ENCODE measurements at regions not wholly inside any gene's neighbourhood (a gene's known extent, or its start where the extent isn't known, plus 50 kb on each side); places are given as distances from the start of the nearest gene placed in this dataset.

DNA sequence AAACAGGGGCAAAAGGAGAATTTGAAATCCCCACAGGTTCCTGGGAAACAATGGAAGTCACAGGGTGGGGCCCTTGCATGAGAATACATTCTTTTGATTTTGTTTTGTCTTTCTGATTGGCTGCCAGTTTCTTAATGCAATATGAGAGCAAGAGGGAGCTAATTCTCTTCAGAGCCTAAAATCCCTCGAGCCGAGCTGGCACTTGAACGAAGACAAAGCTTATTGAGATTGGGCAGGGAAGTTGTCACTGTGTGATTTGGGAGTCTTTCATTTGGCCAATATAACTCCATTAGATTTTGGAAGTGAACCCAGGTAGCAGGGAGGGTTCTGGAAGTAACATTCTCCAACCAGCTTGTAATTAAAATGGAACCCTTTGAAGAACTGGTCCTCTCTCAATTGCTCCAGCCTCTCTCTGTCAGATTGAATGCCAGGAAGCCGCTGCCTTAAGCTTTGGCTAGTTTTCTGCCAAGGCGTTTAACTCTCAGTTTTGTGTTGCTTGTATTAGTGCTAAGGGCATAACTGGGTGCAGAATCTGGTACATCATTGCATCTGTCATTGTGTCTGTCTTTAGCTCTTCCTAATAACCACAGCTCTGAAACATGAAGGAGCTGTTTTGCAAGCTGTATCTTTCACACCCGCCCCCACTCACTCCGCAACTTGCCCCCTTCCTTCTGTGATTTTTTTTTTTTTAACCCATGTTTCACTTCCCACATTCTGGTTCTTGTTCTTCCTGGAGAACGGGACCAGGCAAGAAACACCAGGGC, 272.0 kb downstream of the MAF start:
- DNase-seq (ENCODE audit: low read depth) = no peak
- no peak overlapping the region for H3K4me3 ChIP-seq (replicated peaks; ENCODE audit: low read depth, low read length)
- no peak for TF ChIP-seq CTCF (IDR thresholded peaks at IDR 0.05; ENCODE audit: low read length, missing control alignments)

GRCh38 chr16:79327836-79328235, 272.7 kb downstream of the MAF start:
- H3K4me3 ChIP-seq (replicated peaks; ENCODE audit: low read depth, low read length) = no peak overlapping the region
- DNase-seq (ENCODE audit: low read depth) = no peak
- no peak for TF ChIP-seq CTCF (IDR thresholded peaks at IDR 0.05; ENCODE audit: low read length, missing control alignments)

- TF ChIP-seq CTCF (IDR thresholded peaks at IDR 0.05; ENCODE audit: low read length, missing control alignments) = no peak
- DNase-seq (ENCODE audit: low read depth) = no peak
- no peak overlapping the region for H3K4me3 ChIP-seq (replicated peaks; ENCODE audit: low read depth, low read length)
These were observed 274.0 kb downstream of the MAF start for GRCh38 chr16:79326549-79326948.

GRCh38 chr16:79325226-79325945, 275.2 kb downstream of the MAF start:
- no peak for TF ChIP-seq CTCF (IDR thresholded peaks at IDR 0.05; ENCODE audit: low read length, missing control alignments)
- H3K4me3 ChIP-seq (replicated peaks; ENCODE audit: low read depth, low read length) = no peak overlapping the region

DNA sequence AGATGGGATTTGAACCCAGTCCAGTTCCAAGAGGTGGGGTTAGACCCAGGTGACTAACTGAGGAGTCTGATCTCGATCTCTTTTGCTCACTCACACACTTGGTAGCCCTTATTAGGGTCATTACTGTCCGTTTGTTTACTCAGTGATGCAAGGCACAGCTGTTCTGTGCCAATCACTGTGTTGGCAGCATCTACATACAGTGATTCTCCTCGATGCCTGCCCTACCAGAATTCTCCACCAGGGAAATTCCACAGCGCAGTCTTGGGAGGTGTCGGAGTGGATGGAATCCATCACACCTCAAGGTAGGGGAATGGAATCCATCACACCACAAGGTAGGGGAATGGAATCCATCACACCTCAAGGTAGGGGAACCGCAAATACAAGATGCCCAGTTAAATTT, 279.6 kb downstream of the MAF start:
- no peak overlapping the region for H3K4me3 ChIP-seq (replicated peaks; ENCODE audit: low read depth, low read length)
- TF ChIP-seq CTCF (IDR thresholded peaks at IDR 0.05; ENCODE audit: low read length, missing control alignments) = no peak
- no peak for DNase-seq (ENCODE audit: low read depth)

More at GRCh38 chr16:79325226-79325945, 275.2 kb downstream of the MAF start:
- DNase-seq (ENCODE audit: low read depth) = no peak

DNA sequence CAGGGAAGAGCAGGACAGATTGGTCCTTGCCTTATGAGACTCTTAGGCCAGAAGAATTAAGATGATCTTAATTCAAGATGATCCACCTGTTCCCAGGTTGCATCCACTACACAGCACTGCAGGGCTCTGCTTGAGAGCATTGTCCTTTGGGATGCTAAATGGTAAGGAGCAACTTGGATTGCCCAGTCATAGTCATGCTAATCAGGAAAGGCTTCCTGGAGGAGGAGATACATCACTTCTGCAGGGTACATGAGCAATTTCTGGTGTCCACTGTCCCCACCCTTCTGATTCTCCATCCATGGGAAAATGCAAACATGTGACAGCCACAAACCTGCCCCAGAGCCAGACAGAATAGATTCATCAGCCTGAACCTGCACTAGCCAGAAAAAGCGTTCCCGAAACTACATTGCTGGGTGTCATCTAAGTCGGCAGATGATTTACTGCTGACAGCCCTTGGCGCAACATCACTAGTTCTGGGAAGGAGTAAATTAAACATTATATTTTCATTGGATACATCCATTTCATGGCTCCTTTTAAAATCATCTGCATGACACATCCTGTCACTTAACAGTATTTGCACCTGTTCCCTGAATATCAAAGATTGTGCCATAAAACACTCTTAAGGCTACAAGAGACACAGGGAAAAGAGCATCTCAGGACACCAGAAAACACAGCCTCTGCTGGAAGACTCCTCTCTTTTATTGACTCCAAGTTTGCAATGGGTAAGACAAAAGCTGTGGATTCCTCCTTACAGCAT, 282.2 kb downstream of the MAF start:
- no peak for DNase-seq (ENCODE audit: low read depth)
- no peak for TF ChIP-seq CTCF (IDR thresholded peaks at IDR 0.05; ENCODE audit: low read length, missing control alignments)
- no peak overlapping the region for H3K4me3 ChIP-seq (replicated peaks; ENCODE audit: low read depth, low read length)

Data from fibroblast of pulmonary artery (primary cell).